IMR-90 (cell line): ENCODE measurements at regions not wholly inside any gene's neighbourhood (a gene's known extent, or its start where the extent isn't known, plus 50 kb on each side); places are given as distances from the start of the nearest gene placed in this dataset.

Experiments used
- CTCF ChIP-seq: conservative IDR thresholded peaks from 2 replicates; pipeline ENCODE4 v1.5.1; 2012; ENCODE audit warnings: mild to moderate bottlenecking, low read depth, low read length, improper control_type of control experiment
- USF2 ChIP-seq: fragments of 150-350 bp; IDR thresholded peaks from 2 replicates; pipeline ENCODE4 v1.6.1; 2017; ENCODE audit warnings: mild to moderate bottlenecking, antibody characterized with exemption, low read length, low read depth

- TF ChIP-seq CTCF (no peak), USF2 (no peak)
Observed at GRCh38 chr5:2242539-2242938, 359.8 kb upstream of the IRX4 start.
